Adrenal gland (tissue), 9 donors: ENCODE measurements at regions not wholly inside any gene's neighbourhood (a gene's known extent, or its start where the extent isn't known, plus 50 kb on each side); places are given as distances from the start of the nearest gene placed in this dataset.

Experiments used
- DNase-seq, 7 donors: peaks; one replicate each; pipeline ENCODE4 v3.0.0-alpha.2; 2019 to 2020
- H3K27ac ChIP-seq, 5 donors: fragments of 200-600 bp; sonication (generic) in 4 of 5; 1 replicate in 3 of 5; 2 replicates in 2 of 5; pipeline versions ENCODE4 v1.5.1 to v1.8.0; 2016 to 2020; ENCODE audit warnings: mild to moderate bottlenecking in 1 of 5
- H3K27me3 ChIP-seq: fragments of 200-600 bp; 2 replicates; pipeline ENCODE4 v1.8.0; 2021
- H3K36me3 ChIP-seq, 2 donors: fragments of 200-600 bp; replicated peaks in 1 of 2; 1 replicate in 1 of 2; 2 replicates in 1 of 2; pipeline versions ENCODE4 v1.5.1 to v1.8.0; 2018 to 2022
- H3K4me1 ChIP-seq, 2 donors: fragments of 200-600 bp; replicated peaks in 1 of 2; 1 replicate in 1 of 2; 2 replicates in 1 of 2; pipeline versions ENCODE4 v1.5.1 to v1.8.0; 2018 to 2021
- H3K4me3 ChIP-seq, 4 donors: fragments of 200-600 bp; sonication (generic) in 3 of 4; one replicate each; pipeline ENCODE4 v1.5.1; 2016 to 2018
- H3K9me3 ChIP-seq, 3 donors: fragments of 200-600 bp; sonication (generic) in 1 of 3; replicated peaks in 1 of 3; 1 replicate in 2 of 3; 2 replicates in 1 of 3; pipeline versions ENCODE4 v1.5.1 to v1.8.0; 2016 to 2021
- POLR2A ChIP-seq, 2 donors: fragments of 450-650 bp; IDR thresholded peaks; one replicate each; pipeline ENCODE4 v1.6.1; 2017; ENCODE audit warnings: antibody characterized with exemption in 2 of 2, mild to moderate bottlenecking in 2 of 2, moderate library complexity in 1 of 2
- WGBS, 4 donors: extraction: QIAGEN DNeasy Blood & Tissue Kit in 2 of 4; methylation state at CpG; one replicate each; pipeline versions ENCODE4 v1.1.5 to v1.1.7; 2013 to 2017; 5-methylcytosine and 5-hydroxymethylcytosine counted together
- intact Hi-C, 2 donors: fragments of 100-400 bp; cut with DNase I; formaldehyde crosslinking; loops; one replicate each; pipeline versions ENCODE4 v1.14.1 to v1.15.0; 2022 to 2023
- TF ChIP-seq, protein P1 (sequence below), 6 experiments: fragments of 450-650 bp in 4 of 6; fragments of 200-600 bp in 2 of 6; sonication (generic) in 1 of 6; IDR thresholded peaks; 1 replicate in 5 of 6; 2 replicates in 1 of 6; pipeline versions ENCODE4 v1.5.1 to v1.8.0; 2016 to 2021; ENCODE audit warnings: antibody characterized with exemption in 6 of 6, mild to moderate bottlenecking in 2 of 6, moderate library complexity in 1 of 6
- donor health status: healthy with polysubstance abuse.
- donor health status: Bipolar disorder and iron deficiency.
- donor health status: DM: yes; HTN: yes; CAD: no.
- donor health status: DM: no; HTN: no; CAD: no.
- donor health status: DM: no; HTN: no; CAD: no.

DNA sequence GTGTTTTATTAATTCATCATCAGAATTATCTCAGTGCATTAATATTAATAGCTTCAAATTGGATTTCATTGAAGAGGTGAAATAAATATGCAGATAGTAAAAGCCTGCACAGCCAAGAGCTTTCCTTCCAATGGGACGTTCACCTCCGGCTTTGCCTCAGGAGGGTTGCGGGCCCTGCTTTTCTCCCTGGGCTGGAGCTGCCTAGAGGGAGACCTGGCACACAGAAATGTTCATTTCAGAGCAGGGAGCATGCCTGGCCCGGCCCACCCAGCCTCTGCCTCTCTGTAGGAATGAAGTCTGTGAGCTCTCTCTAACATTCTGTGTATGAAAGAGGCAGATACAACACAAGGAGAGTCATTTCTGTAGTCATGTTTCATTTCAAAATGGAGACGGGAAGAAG lies 100.4 kb upstream of the IRX2 start:
- TF ChIP-seq, protein P1, sequence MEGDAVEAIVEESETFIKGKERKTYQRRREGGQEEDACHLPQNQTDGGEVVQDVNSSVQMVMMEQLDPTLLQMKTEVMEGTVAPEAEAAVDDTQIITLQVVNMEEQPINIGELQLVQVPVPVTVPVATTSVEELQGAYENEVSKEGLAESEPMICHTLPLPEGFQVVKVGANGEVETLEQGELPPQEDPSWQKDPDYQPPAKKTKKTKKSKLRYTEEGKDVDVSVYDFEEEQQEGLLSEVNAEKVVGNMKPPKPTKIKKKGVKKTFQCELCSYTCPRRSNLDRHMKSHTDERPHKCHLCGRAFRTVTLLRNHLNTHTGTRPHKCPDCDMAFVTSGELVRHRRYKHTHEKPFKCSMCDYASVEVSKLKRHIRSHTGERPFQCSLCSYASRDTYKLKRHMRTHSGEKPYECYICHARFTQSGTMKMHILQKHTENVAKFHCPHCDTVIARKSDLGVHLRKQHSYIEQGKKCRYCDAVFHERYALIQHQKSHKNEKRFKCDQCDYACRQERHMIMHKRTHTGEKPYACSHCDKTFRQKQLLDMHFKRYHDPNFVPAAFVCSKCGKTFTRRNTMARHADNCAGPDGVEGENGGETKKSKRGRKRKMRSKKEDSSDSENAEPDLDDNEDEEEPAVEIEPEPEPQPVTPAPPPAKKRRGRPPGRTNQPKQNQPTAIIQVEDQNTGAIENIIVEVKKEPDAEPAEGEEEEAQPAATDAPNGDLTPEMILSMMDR (IDR thresholded peaks at IDR 0.05): no peak
- no peak for TF ChIP-seq POLR2A (IDR thresholded peaks at IDR 0.05)
- Histone ChIP-seq H3K27ac (no peak overlapping the region), H3K9me3 (no peaks in the 10 kb centered on the region), H3K4me1 (no peaks in the 10 kb centered on the region), H3K4me3 (no peak overlapping the region), H3K27me3 (no peaks in the 10 kb centered on the region), H3K36me3 (no peaks in the 10 kb centered on the region)
- intact Hi-C loops: loop anchor here in 1 of 2 donors (10.0 kb wide), 1 partner anchor 487 kb away; no protein-coding TSS in a partner anchor
- DNase-seq: no peak
- WGBS, 4 donors: 69 to 81% (median 75%) methylated on average over 5 of the region's 5 CpGs

DNA sequence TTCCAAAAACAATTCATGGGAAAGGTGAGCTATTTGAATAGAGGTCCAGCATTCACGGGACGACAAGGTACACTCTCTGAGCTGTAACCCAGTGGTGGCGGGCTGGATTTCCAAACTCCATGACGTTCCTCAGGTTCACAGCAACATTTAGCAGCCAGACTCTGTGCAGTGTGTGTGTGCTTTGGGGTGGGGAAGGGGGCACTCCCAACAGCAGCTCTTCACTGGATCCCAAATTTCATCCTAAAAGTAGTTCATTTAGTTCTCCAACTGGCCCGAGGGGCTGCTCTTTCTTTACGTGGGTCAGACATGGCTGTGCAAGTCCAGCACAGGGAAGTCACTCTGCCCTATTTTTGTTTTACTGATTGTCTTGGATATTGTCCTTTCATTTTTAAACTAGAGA lies 98.0 kb upstream of the IRX2 start:
- no peak for TF ChIP-seq POLR2A (IDR thresholded peaks at IDR 0.05)
- TF ChIP-seq, protein P1 (IDR thresholded peaks at IDR 0.05): no peak
- Histone ChIP-seq H3K4me3 (no peak overlapping the region), H3K9me3 (no peaks in the 10 kb centered on the region), H3K36me3 (no peaks in the 10 kb centered on the region), H3K27ac (no peak overlapping the region), H3K4me1 (no peaks in the 10 kb centered on the region), H3K27me3 (no peaks in the 10 kb centered on the region)
- WGBS, 4 donors: 62 to 72% (median 65%) methylated on average over 6 of the region's 6 CpGs
- DNase-seq: no peak
- intact Hi-C loops: no loop called here

DNA sequence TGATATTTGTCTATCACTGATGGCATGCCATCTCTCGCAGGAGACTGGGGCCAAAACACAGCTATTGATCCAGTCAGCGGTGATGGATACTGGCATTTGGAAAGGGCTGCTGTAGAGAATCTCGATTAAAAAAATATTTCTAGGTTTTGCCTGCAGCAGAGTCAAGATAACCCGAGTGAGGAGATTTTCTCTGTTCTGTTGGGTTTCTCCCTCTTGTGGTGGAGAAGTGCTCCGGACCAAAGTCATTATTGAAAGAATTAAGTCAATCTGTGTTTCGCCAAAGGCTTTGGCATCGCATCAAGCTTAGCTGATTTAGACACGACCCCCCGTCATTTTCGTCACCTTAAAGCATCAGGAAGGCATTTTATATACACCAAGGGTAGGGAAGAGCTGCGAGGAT lies 97.1 kb upstream of the IRX2 start:
- H3K9me3 ChIP-seq: no peaks in the 10 kb centered on the region
- TF ChIP-seq, protein P1 (IDR thresholded peaks at IDR 0.05): no peak
- no peak for TF ChIP-seq POLR2A (IDR thresholded peaks at IDR 0.05)
- 59 to 75% (median 62%) methylated on average over 11 of the region's 11 CpGs for WGBS, 4 donors
- H3K27ac ChIP-seq: no peak overlapping the region
- H3K4me1 ChIP-seq: no peaks in the 10 kb centered on the region
- DNase-seq: no peak
- no peaks in the 10 kb centered on the region for H3K27me3 ChIP-seq
- intact Hi-C loops: no loop called here
- H3K36me3 ChIP-seq: no peaks in the 10 kb centered on the region
- no peak overlapping the region for H3K4me3 ChIP-seq

GRCh38 chr5:2847608-2848007 lies 96.1 kb upstream of the IRX2 start:
- Histone ChIP-seq H3K36me3 (no peaks in the 10 kb centered on the region), H3K27me3 (no peaks in the 10 kb centered on the region), H3K27ac (no peak overlapping the region), H3K4me1 (no peaks in the 10 kb centered on the region), H3K9me3 (no peaks in the 10 kb centered on the region), H3K4me3 (no peak overlapping the region)
- 71 to 77% (median 74%) methylated on average over 11 of the region's 11 CpGs for WGBS, 4 donors
- intact Hi-C loops: no loop called here
- no peak for TF ChIP-seq POLR2A (IDR thresholded peaks at IDR 0.05)
- TF ChIP-seq, protein P1 (IDR thresholded peaks at IDR 0.05): no peak
- no peak for DNase-seq
